ENCODE measurements at regions not wholly inside any gene's neighbourhood (a gene's known extent, or its start where the extent isn't known, plus 50 kb on each side); places are given as distances from the start of the nearest gene placed in this dataset.

DNA sequence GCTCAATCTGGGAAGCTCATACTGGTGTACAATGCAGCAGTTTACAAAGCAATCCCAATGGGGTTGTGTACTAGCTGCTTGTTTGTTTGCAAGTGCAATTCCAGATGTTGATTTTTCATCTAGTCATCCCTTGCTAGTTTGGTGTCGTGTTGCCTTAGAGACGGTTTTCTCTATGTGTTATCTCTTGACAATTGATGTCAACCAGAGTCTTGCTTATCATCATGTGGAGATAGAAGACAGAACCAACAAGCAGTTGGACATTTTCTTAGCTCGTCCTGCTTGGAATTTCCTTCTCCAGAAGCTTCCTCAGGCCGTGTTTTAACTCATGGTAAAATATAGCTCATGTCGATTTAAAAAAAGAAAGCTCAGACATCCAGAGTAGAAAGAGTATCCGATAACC, 262.0 kb upstream of the KCNH8 start:
- DNase-seq (ENCODE audit: low read depth in 3 of 3, low spot score in 1 of 3), result no peak

DNA sequence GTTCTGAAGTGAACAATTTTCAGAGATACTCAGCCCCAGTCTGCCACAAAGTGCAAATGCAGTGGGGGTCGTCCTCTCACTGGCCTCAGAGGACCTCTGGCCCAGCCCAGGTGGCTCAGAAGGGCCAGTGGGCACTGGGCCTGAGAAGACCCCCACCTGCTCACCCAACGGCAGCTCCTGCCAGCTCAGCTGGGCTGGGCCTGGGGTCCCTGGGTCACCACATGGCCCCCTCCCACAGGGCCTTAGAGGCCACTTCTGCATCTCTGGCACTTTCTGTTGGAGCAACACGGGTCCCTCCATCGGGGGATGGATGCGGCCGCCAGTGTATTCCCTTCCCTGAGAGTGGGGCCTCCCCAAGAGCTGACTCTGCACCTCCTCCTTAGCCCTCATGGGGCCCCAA, 262.7 kb upstream of the KCNH8 start:
- no peak for DNase-seq (ENCODE audit: low read depth in 3 of 3, low spot score in 1 of 3)

DNA sequence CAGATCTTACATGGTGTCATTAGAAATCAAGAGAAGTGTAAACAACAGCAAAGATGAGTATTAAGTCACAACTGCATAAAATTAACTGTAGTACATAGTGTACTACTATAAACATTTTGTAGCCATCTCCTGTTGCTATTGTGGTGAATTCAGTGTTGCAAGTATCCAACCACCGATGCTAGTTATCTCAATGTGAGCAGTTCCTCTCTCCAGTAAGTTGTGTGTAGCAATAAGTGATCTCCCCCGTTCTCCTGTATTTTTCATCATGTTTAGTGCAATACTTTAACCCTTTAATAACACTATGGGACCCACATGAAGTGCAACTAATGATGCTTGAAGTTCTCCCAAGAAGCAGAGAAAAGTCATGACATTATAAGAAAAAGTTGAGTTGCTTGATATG, 264.7 kb upstream of the KCNH8 start:
- DNase-seq (ENCODE audit: low read depth in 3 of 3, low spot score in 1 of 3), result no peak

DNA sequence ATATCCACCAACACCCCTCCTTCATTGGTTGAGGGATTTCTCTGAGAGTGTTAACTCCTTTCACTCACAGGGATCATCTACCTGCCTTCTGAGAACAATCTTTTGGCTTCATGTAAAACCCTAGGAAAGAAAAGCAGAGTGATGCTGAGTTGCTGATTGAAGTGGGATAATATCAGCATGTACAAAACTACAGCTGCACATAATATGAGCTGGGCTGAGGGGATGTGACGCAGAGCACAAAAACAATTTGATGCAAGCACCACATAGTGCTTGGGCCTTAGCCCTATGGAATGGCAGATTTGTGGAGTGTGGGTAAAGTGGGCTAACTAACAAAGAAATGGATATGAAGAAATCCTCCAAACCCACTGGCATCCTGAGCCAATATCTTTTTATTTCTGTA, 267.6 kb upstream of the KCNH8 start:
- no peak for DNase-seq (ENCODE audit: low read depth in 3 of 3, low spot score in 1 of 3)

DNA sequence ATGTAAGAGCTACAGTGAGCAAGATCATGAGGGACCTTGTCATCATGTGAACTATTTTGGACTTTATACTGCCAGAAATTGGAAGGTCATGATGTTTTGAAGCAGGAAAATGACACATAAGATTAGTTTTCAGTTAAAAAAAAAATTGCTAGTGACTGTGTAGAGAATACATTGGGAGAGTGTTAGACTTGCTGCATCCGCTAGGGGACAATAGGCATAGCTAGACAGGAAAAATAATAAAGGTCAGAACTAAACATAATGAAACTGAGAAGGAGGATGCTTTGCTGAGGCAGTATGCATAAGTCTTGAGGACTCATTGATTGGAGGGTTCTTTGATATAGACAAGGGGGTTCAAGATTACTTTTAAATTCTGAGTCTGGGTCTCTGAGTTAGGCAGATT, 275.8 kb upstream of the KCNH8 start:
- no peak for DNase-seq (ENCODE audit: low read depth in 3 of 3, low spot score in 1 of 3)

DNA sequence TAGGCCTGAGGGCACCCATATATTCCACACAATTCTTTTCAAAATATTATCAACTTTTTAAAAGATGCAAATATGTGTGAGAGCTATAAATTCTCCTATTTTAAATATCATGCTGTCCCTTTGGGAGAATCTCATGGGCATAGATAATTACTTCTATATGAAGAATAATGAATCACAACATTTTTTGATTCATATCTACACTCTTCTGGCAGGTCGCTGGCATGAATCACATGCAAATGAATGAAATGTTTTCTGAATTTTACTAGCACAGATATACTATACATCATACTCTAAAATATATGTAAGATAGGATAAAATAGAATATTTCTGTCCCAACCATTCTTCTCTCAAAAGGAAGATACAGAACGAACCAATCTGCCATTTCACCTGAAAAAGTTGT, 277.7 kb upstream of the KCNH8 start:
- no peak for DNase-seq (ENCODE audit: low read depth in 3 of 3, low spot score in 1 of 3)

DNA sequence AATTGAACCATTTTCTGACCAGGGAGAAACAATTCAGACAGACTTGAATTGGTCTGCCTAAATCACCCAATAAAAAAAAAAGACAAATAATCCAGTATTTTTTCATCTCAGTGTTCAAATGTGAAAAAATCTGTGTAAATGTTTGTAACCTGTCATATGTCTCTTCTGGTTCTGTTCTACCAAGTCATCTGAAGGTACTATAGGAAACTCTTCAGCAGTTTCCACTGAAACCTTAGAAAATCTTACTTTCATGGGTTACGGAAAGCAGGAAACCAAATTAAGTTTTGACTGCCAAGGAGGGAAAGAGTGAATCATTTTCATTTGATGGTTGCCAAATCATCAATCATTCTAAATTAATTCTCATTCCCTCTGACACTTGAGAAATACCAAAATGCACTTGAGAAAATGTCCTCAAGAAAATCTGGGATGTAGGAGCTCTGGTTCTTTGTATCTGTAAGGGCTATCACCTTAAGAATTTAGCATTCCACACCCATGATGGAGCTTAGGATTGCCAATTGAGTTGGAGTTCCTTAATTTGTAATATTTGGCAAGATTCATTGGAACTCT, 278.2 kb upstream of the KCNH8 start:
- no peak for DNase-seq (ENCODE audit: low read depth in 3 of 3, low spot score in 1 of 3)

DNA sequence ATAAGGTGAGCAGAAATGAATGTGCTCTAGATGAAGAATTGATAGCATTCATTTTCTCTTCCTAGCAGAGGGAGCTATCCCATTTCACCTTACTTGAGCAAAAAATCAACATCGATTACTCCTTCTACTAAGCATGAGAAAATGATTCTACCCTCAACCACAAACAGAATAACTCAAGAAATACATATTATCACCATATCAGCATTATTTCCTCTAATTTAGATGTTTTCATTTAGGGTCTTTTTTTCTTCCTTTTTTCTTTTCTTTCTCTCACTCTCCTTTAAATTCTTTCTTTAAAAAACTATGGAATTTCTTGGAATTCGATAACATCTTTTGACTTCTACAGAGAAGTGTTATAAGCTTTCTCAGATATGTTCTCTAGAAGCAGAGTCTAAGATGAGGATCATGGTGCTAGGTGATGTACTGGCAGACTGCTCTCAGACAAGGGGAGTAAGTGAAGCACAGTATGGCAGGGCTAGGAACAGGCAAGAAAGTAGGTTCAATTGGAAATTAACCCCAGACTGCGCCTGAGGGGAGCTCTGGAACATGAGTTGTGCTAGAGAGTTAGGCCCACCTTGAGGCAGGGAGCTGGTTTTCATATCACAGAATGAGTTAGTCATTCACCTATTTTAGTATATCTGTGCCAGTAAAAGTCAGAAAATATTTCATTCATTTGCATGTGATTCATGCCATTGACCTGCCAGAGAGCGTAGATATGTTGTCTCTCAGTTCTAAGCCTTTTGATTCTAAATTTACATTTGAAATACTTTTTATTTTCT, 279.2 kb upstream of the KCNH8 start:
- no peak for DNase-seq (ENCODE audit: low read depth in 3 of 3, low spot score in 1 of 3)

DNA sequence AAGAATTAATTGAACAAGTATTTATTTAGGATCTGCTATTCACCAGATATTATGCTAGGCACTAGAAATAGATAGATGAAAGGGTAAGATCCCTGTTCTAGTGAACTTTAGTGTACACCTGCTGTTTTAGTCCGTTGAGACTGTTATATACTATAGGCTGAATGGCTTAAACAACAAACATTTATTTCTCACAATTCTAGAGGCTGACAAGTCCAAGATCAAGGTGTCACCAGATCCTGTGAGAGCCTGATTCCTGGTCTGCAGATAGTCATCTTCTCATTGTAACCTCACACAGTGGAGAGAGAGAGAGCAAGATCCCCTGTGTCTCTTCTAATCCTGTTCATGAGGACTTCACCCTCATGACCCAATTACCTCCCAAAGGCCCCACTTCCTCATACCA, 281.4 kb upstream of the KCNH8 start:
- no peak for DNase-seq (ENCODE audit: low read depth in 3 of 3, low spot score in 1 of 3)

DNA sequence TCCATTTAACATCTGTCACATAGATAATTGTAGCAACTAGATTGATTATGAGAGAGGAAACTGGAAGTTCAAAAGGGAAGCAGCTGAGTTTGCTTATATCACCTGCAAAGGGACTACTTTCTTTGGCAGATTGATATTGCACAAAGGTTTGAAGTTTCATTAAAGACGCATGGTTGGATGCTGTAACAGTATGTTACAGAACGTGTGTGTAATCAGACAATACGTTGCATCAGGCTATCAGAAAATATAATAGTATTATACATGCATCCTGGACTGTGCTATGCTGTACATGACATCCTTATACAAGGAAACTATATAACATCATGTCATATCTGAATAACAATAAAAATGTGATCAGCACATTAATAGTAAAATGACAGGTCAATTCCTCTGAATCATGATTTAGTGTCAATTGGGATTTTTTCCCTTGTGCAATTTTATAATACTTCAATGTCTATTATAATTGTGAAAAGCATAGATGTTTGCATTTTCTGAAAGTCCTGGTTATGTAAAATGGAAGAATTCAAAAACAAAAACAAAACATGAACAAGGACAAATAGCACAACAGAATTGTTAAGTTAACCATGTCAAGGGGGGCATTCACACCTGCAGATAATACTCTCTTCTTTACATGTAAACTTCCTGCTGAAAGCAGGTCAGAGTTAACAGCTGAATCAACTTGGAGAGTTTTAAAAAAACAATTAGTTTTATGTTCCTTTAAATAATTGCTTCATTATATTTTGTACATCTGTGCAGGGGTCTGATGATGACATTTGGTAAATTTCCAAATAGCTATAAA, 283.2 kb upstream of the KCNH8 start:
- no peak for DNase-seq (ENCODE audit: low read depth in 3 of 3, low spot score in 1 of 3)

DNA sequence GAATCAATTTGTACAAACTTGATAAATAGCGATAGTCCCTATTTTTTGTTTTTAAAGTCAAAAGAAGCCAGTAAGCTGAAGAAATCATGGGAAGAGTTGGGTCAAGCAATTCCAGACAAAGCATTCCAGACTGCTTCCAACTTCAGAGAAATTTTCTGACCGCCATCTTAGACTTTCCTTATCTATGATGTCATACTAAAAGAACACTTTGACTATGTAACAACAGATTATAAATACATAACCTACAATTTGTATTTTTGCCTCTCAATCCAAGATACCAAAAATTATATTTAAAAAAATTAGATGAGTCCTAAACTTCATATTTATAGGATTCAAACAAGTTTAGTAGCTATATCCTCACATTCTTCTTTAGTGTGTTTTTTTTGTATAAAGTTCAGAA, 286.2 kb upstream of the KCNH8 start:
- DNase-seq (ENCODE audit: low read depth in 3 of 3, low spot score in 1 of 3), result no peak

DNA sequence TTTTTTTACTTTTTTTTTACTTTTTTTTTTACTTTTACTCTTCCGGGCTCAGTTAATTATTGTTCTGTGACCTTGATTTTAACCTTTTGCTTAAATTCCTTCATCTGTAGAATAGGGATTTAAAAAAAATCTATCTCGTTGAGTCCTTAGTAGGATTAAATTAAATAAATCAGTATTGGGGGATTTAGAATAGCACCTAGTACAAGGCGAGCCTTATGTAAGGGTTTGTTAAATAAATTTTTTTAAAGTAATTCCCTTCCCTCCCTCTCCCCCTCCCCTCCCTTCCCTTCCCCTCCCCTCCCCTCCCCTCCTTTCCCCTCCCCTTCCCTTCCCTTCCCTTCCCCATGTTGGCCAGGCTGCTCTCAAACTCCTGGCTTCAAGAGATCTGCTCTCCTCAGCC, 287.2 kb upstream of the KCNH8 start:
- DNase-seq (ENCODE audit: low read depth in 3 of 3, low spot score in 1 of 3), result no peak

DNA sequence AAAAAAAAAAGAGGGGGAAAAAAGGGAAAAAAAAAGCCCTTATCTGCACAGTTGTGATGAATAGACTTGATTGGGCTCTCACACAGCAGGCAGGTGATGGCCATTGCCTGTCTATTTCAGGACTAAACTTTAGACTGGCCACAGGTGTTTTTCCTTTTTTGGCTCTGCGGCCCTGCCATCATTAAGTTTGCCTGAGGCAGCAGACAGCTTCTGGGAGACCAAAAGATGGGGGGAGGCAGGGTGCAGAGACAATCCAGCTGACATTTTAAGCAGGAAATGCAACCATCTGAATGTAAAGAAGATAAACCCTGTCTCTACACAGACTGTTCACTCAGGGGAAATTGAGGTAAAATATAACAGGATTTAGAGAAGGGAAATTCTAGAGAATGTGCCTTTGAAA, 295.0 kb upstream of the KCNH8 start:
- no peak for DNase-seq (ENCODE audit: low read depth in 3 of 3, low spot score in 1 of 3)

DNA sequence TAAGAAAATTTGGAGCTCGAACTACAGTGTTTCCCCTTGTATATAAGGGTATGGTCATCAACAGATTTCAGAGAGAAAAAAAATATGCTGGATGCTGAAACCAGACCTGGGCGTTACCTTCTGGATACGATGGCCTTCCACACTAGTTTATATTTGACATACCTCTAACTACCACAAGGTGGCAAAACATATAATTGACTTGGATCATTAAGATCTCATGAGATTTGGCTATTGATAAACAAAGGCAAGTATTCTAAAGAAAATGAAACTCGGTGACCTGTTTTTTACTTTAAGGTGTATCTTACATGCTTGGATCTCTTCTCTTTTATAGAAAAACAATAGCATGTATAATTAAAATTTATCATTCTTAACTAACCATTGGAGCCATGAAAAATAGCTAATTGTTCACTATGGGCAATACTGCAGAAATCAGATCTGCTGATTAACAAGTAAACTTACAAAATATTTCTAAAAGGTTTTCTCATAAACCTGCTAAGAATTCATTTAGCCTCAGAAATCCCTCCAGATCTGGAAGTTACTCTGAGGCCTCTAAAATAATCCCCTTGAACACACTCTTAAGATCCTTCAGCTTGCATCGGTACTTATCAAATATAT, 300.6 kb upstream of the KCNH8 start:
- no peak for DNase-seq (ENCODE audit: low read depth in 3 of 3, low spot score in 1 of 3)

DNA sequence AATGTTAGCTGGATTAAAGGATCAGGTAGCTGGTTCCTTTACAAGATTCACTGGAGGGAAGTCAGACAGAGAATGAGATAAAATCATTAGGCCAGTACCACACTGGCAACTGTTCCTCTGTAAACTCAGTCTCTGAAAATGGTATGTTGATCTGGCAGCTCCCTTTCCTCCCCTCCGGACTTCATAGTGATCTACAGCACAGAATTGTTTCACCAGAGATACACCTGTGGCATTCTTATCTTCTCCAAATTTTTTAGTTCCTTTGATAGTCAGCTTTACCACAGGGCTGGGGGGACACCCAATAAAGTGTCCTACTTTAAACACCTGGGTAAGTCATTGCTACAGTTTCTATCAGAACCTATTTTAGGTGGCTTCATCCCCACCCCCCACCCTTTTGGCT, 304.3 kb upstream of the KCNH8 start:
- no peak for DNase-seq (ENCODE audit: low read depth in 3 of 3, low spot score in 1 of 3)

DNA sequence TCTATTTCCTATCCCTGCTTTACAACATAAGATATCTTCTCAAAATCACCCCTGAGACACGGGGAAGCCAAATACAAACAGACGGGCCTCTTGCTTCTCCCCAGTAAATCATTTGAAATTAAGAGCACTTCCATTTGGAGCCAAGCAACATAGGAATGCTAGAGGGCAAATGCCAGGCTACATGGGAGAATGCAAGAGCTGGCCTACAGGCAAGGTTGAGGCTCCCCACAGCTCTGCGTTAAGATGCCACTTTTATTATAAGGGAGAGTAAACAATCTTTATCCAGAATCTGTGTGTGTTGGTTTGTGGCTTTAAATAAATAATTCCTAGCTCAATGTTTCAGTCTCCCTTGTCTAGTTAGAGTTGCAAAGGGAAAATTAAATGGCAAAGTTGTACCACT, 305.1 kb upstream of the KCNH8 start:
- DNase-seq (ENCODE audit: low read depth in 3 of 3, low spot score in 1 of 3), result no peak

DNA sequence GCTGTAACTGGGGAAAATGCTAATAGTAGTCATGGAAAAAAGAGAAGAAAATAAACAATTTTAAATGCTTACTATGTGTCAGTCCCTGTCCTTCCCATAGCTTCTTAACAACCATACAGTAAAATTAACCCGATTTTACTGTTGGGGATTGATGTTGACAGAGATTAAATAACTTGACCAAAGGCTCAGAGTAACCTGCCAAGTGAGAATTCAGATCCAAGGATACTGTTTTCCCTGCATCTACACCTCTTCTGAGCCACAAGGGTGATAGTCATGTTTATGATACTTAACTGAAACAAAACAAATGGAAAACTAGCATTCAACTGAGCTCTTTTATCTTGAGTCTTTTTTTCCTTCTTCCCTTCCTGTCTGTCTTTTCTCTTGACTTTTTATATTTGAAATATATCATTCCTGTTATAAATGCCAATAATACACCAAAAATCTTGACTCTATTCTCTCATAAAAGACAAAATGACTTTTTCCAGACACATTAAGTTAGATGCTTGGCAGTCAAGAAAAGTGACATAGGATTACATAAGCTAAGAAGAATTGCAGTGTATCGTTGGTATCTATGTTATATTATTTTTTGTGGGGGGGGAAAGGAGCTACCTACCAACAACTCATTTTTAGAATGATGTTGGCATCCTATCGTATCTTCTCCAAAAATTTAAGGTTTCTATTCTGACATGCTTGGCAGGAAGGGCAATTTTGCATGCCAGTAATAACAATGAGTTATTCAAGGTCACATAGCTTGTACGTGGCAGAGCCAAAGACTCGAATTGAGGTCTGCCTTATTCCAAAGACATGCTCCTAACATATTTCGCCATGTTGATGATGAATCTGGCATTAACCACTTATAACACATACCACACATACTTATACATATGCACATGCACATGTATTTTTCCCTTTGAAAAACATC, 306.6 kb upstream of the KCNH8 start:
- no peak for DNase-seq (ENCODE audit: low read depth in 3 of 3, low spot score in 1 of 3)

DNA sequence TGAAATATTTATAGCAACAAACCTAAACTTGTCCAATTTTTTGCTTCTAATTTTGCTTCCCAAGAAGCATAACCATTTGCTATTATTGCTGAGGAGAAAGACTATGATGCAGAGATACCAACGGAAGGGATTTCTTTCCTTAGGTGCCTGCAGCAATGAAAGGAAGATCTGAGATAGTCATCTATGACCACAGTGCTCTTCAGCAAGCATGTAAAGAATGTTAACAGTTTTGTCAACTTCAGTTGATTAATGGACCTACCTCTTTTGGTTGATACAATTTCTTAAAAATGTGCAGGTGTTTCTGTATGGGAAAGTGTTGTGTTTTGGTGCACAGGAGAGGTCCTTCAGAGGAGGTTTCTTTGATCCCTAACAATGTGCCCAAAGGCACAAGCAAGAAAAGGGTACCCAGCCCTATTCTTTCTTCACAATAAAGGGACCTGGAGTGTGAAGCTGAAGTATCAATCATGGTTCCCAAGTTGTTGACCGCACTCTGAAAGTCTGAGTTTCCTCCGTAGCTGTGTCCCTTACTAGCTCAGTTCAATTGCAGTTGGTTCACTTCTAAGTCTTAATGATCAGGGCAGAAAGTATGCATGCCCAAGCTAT, 307.7 kb upstream of the KCNH8 start:
- DNase-seq (ENCODE audit: low read depth in 3 of 3, low spot score in 1 of 3), result no peak

DNA sequence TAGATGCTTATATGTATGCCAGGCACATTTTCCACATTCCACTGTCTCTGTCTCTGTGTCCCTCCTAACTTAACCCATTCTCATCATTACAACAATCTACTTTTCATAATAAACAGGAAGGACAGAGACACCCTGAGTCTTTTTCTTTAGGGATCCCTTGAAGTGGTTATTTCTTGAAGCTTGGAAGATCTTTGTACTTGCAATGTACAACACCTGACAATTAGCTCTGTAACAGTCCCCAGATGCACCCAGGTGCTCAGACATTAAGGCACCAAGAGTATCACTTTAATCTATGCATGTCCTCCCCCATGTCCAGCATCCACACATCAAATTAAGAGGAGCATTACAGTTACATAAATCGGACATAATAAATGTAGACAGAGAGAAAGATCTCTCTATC, 309.6 kb upstream of the KCNH8 start:
- DNase-seq (ENCODE audit: low read depth in 3 of 3, low spot score in 1 of 3), result no peak

DNA sequence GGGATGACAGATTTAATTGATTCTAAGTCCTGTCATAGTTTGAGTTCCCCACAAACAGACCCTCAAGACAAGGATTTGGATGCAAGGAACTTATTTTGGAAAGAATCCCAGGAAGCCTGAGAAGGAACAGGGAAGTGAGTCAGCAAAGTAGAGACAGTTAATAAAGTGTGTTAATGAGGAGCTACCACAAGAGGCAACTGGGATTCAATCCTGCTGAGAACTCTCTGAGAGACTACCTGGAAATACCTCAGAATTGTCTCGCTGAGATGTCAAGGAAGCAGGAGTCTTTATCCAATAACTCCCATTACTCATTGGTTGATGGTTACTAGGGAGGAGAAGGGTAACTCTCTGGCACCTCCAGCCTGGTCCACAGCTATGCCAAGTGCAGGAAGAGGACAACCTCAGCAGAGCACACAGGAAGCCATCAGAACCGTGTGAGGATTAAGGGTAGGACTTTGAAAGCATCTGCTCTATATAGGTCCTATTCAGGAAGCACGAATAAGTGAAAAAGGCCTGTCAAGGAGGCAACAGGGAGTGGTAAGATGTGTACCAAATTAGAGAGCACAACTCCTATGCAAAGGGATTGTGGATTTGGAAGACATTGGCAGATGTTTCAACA, 311.1 kb upstream of the KCNH8 start:
- DNase-seq (ENCODE audit: low read depth in 3 of 3, low spot score in 1 of 3), result no peak

All from stimulated activated CD4-positive, alpha-beta T cell treated with anti-CD3 and anti-CD28 coated beads, TNF-alpha, amount 100 ng/mL, for 1 hour (primary cell).